SK-N-SH (cell line): ENCODE measurements at regions not wholly inside any gene's neighbourhood (a gene's known extent, or its start where the extent isn't known, plus 50 kb on each side); places are given as distances from the start of the nearest gene placed in this dataset.

Experiments
- CTCF ChIA-PET: fragments of 300-600, 350-600 bp; formaldehyde crosslinking; extraction: SDS; loops from one replicate; lab custom pipeline; 2021; lab: Yijun Ruan, JAX
- POLR2A ChIA-PET: fragments of 350-600 bp; sonication (Branson Sonifier 250); formaldehyde crosslinking; extraction: SDS; loops from one replicate; lab custom pipeline; 2020; ENCODE audit warnings: antibody characterized with exemption, inconsistent platforms; lab: Yijun Ruan, JAX
- DNase-seq: peaks from one replicate; pipeline ENCODE4 v3.0.0; 2012
- H2AFZ ChIP-seq: fragments of 200-600 bp; sonication (generic); 2 replicates; pipeline ENCODE4 v1.8.1; 2016; ENCODE audit warnings: antibody characterized with exemption, mild to moderate bottlenecking, low read depth
- H3F3A ChIP-seq: fragments of 200-600 bp; sonication (generic); replicated peaks from 2 replicates; pipeline ENCODE3; 2016; ENCODE audit warnings: antibody characterized with exemption, mild to moderate bottlenecking; ENCODE audit not compliant: insufficient read depth
- H3K27ac ChIP-seq, 2 experiments: fragments of 200-500 bp in 1 of 2; fragments of 200-600 bp in 1 of 2; sonication (Bioruptor generic) in 1 of 2; sonication (generic), shearing (Covaris generic) in 1 of 2; 2 replicates each; pipeline versions ENCODE4 v1.5.1 to v1.6.1; 2014 to 2016; ENCODE audit warnings: low read depth in 2 of 2, inconsistent platforms in 1 of 2, low read length in 1 of 2, mild to moderate bottlenecking in 1 of 2, mixed read lengths in 1 of 2
- H3K27me3 ChIP-seq: fragments of 200-600 bp; sonication (generic), shearing (Covaris generic); 2 replicates; pipeline ENCODE4 v1.6.1; 2016; ENCODE audit warnings: mixed run types; ENCODE audit not compliant: insufficient read depth
- H3K36me3 ChIP-seq, 2 experiments: fragments of 200-500 bp in 1 of 2; fragments of 200-600 bp in 1 of 2; sonication (Bioruptor generic) in 1 of 2; sonication (generic) in 1 of 2; replicated peaks in 1 of 2; 2 replicates each; pipeline versions ENCODE3 to v1.5.1; 2014 to 2016; ENCODE audit warnings: low read length in 1 of 2, mild to moderate bottlenecking in 1 of 2; ENCODE audit not compliant: insufficient read depth in 2 of 2, control insufficient read depth in 1 of 2
- H3K4me1 ChIP-seq, 2 experiments: fragments of 200-500 bp in 1 of 2; fragments of 200-600 bp in 1 of 2; sonication (Bioruptor generic) in 1 of 2; sonication (generic), shearing (Covaris generic) in 1 of 2; 2 replicates each; pipeline versions ENCODE4 v1.5.1 to v1.6.1; 2014 to 2016; ENCODE audit warnings: low read depth in 1 of 2, low read length in 1 of 2, mixed run types in 1 of 2; ENCODE audit not compliant: insufficient read depth in 2 of 2, control insufficient read depth in 1 of 2
- H3K4me2 ChIP-seq: fragments of 200-600 bp; sonication (generic), shearing (Covaris generic); 2 replicates; pipeline ENCODE4 v1.6.1; 2017; ENCODE audit warnings: mixed run types
- H3K4me3 ChIP-seq, 2 experiments: fragments of 200-500 bp in 1 of 2; fragments of 200-600 bp in 1 of 2; sonication (Bioruptor generic) in 1 of 2; sonication (generic), shearing (Covaris generic) in 1 of 2; 2 replicates each; pipeline versions ENCODE4 v1.5.1 to v1.8.1; 2014 to 2016; ENCODE audit warnings: low read depth in 2 of 2, inconsistent platforms in 1 of 2, low read length in 1 of 2, mild to moderate bottlenecking in 1 of 2, mixed read lengths in 1 of 2, moderate library complexity in 1 of 2
- H3K79me2 ChIP-seq: fragments of 200-600 bp; sonication (generic); 2 replicates; pipeline ENCODE4 v1.8.1; 2017; ENCODE audit warnings: mild to moderate bottlenecking; ENCODE audit not compliant: insufficient read depth
- H3K9ac ChIP-seq: fragments of 200-600 bp; sonication (generic); 2 replicates; pipeline ENCODE4 v1.6.1; 2017; ENCODE audit warnings: mixed run types
- H3K9me2 ChIP-seq: fragments of 200-600 bp; sonication (generic); 2 replicates; pipeline ENCODE4 v1.6.1; 2017; ENCODE audit warnings: mixed run types
- H3K9me3 ChIP-seq: fragments of 200-600 bp; sonication (generic); 2 replicates; pipeline ENCODE4 v1.6.1; 2017; ENCODE audit warnings: mixed run types, mild to moderate bottlenecking, moderate library complexity
- H4K20me1 ChIP-seq: fragments of 200-600 bp; sonication (generic); 2 replicates; pipeline ENCODE4 v1.6.1; 2017; ENCODE audit warnings: mild to moderate bottlenecking, mixed run types; ENCODE audit not compliant: insufficient read depth
- ELF1 ChIP-seq: IDR thresholded peaks from 2 replicates; pipeline ENCODE4 v1.4.0; 2012
- EP300 ChIP-seq, 2 experiments: IDR thresholded peaks; 2 replicates each; pipeline versions ENCODE4 v1.4.0 to v1.6.1; 2012; ENCODE audit warnings: borderline replicate concordance in 1 of 2, low read depth in 1 of 2, low read length in 1 of 2
- FOSL2 ChIP-seq: IDR thresholded peaks from 2 replicates; pipeline ENCODE4 v1.4.0; 2012; ENCODE audit warnings: low read depth, mild to moderate bottlenecking, moderate library complexity, borderline replicate concordance
- GATA2 ChIP-seq: sonication (generic); formaldehyde crosslinking; IDR thresholded peaks from 2 replicates; pipeline ENCODE4 v1.5.0; 2020; ENCODE audit warnings: mild to moderate bottlenecking, missing genetic modification reagents
- NRF1 ChIP-seq: IDR thresholded peaks from 2 replicates; pipeline ENCODE4 v1.6.1; 2012; ENCODE audit warnings: low read depth, mild to moderate bottlenecking, low read length
- REST ChIP-seq: IDR thresholded peaks from 2 replicates; pipeline ENCODE4 v1.6.1; 2012; ENCODE audit warnings: mild to moderate bottlenecking, low read depth, low read length, moderate library complexity
- RFX5 ChIP-seq: IDR thresholded peaks from 2 replicates; pipeline ENCODE4 v1.6.1; 2012; ENCODE audit warnings: mild to moderate bottlenecking, improper control_type of control experiment, low read length
- SIN3A ChIP-seq: IDR thresholded peaks from 2 replicates; pipeline ENCODE4 v1.6.1; 2012; ENCODE audit warnings: low read depth, mild to moderate bottlenecking, low read length, moderate library complexity, borderline replicate concordance
- TEAD4 ChIP-seq: IDR thresholded peaks from 2 replicates; pipeline ENCODE4 v1.4.0; 2012; ENCODE audit warnings: mild to moderate bottlenecking, borderline replicate concordance; ENCODE audit not compliant: insufficient read depth
- ZBTB33 ChIP-seq: IDR thresholded peaks from 2 replicates; pipeline ENCODE4 v1.4.0; 2012; ENCODE audit warnings: low read depth, borderline replicate concordance
- WGBS: methylation state at CpG from one replicate; pipeline ENCODE4 v1.1.6; 2017; ENCODE audit warnings: low lambda C conversion rate; 5-methylcytosine and 5-hydroxymethylcytosine counted together

DNA sequence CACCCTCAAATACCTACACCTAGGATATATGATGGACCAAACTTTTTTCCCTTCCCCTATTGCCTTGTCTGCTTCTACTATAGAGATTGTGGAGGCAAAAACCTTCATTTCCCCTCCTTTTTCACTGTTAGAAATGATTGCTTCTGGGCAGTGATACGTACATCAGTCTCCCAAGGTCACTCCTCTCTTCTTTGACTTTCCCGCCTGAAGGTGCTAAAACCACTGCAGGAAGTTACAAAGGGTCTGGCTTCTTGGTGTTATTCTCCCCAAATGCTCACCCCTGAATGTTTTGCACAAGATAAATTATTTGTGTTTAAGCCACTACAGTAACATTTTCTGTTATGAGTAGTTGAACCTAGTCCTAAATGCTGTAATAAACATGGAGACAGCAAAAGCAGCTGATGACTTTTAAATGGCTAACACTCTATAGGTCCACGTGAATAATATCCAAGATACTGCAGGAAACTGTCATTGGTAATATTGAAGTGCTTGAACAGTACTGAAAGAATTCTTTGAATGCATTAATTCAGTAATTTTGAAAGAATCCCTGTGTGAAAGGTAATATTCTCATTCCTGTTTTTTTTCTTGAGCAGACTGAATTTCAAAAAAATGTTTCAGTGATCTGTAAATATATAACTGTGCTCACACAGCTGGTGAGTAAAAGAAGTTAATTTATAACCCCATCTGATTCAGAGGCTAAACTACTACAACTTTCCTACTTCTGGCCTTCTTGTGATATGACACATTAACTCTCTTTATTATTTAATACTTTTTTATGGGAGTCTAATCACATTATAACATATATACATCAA is 865.1 kb downstream of the EFNB2 start:
- no peaks in the 10 kb centered on the region for H3K27me3 ChIP-seq
- no peaks in the 10 kb centered on the region for H3K9me2 ChIP-seq
- H3K79me2 ChIP-seq: no peaks in the 10 kb centered on the region
- H3K4me2 ChIP-seq: no peak overlapping the region
- H3K36me3 ChIP-seq: no peaks in the 10 kb centered on the region
- no peak overlapping the region for H3K4me3 ChIP-seq
- CTCF ChIA-PET: no interaction called here
- no peak for DNase-seq
- H3F3A ChIP-seq: no peaks in the 10 kb centered on the region
- no peak overlapping the region for H3K9ac ChIP-seq
- 62% methylated on average over 3 of the region's 3 CpGs for WGBS
- POLR2A ChIA-PET: no interaction called here
- no peaks in the 10 kb centered on the region for H3K9me3 ChIP-seq
- no peak overlapping the region for H3K27ac ChIP-seq
- H4K20me1 ChIP-seq: no peaks in the 10 kb centered on the region
- no peak overlapping the region for H2AFZ ChIP-seq
- no peak for TF ChIP-seq ELF1
- no peak for TF ChIP-seq FOSL2
- TF ChIP-seq RFX5: no peak
- TF ChIP-seq EP300 (IDR thresholded peaks at IDR 0.05; ENCODE audit: borderline replicate concordance in 1 of 2, low read depth in 1 of 2, low read length in 1 of 2): no peak
- TF ChIP-seq TEAD4: no peak
- no peak for TF ChIP-seq ZBTB33
- TF ChIP-seq GATA2 (CRISPR knock-in tag): no peak
- no peaks in the 10 kb centered on the region for H3K4me1 ChIP-seq

DNA sequence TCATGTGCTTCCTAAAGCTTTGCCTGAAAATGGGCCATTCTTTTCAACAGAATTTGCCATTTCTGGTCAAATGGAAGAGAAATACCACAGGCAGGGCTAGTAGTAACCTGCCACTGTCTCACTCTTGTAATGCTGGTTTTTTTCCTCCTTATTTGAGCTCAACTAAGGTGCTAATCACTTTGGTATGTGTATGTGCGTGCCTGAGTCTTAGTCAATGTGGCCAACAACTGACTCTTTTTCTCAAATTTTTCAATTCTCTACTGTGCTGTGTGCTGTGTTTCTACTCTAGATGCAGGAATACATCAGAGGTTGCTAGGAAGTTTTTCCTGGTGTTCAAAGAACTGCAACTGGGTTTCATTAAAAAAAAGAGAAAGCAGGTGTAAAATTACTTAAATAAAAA is 870.2 kb downstream of the EFNB2 start:
- no peak overlapping the region for H3K4me2 ChIP-seq

More for the DNA sequence above, 870.2 kb downstream of the EFNB2 start:
- DNase-seq: no peak
- Histone ChIP-seq H3K4me1 (no peaks in the 10 kb centered on the region), H3K9me2 (no peaks in the 10 kb centered on the region), H3K36me3 (no peaks in the 10 kb centered on the region), H3K4me3 (no peak overlapping the region), H3K79me2 (no peaks in the 10 kb centered on the region), H3K9me3 (no peaks in the 10 kb centered on the region), H3K27me3 (no peaks in the 10 kb centered on the region), H3F3A (no peaks in the 10 kb centered on the region), H2AFZ (no peak overlapping the region), H3K27ac (no peak overlapping the region), H4K20me1 (no peaks in the 10 kb centered on the region), H3K9ac (no peak overlapping the region)
- WGBS: 50% methylated on average over 1 of the region's 1 CpG
- TF ChIP-seq REST: no peak
- no peak for TF ChIP-seq ZBTB33
- no peak for TF ChIP-seq RFX5
- TF ChIP-seq NRF1: no peak
- TF ChIP-seq SIN3A: no peak
- ChIA-PET CTCF (no interaction called here), POLR2A (no interaction called here)
